Endothelial cell of umbilical vein (primary cell): ENCODE measurements at regions not wholly inside any gene's neighbourhood (a gene's known extent, or its start where the extent isn't known, plus 50 kb on each side); places are given as distances from the start of the nearest gene placed in this dataset.

Experiments
- BruUV-seq: library from RNA; stranded (reverse); fragments of 400-500 nt; replicated peaks from 2 replicates; lab custom pipeline; 2021; lab: Mats Ljungman, UMichigan
- CTCF ChIA-PET: fragments of 300-600, 350-600 bp; sonication (Branson Sonifier 250); formaldehyde crosslinking; loops from one replicate; lab custom pipeline; 2021; ENCODE audit warnings: antibody characterized with exemption, inconsistent platforms; lab: Charles Lee
- POLR2A ChIA-PET: fragments of 300-600, 350-600 bp; sonication (Branson Sonifier 250); formaldehyde crosslinking; loops from one replicate; lab custom pipeline; 2021; ENCODE audit warnings: antibody characterized with exemption, inconsistent platforms; lab: Charles Lee
- DNase-seq: peaks from one replicate; pipeline ENCODE4 v3.0.0-alpha.2; 2011; ENCODE audit warnings: low read depth, low spot score
- FAIRE-seq: peaks from 2 replicates; lab custom pipeline; 2011; peaks lifted over from hg19 to GRCh38; lab: Jason Lieb, UNC
- H2AFZ ChIP-seq: 2 replicates; pipeline ENCODE4 v1.6.0; 2012; ENCODE audit warnings: low read depth, low read length, control low read depth, inconsistent platforms
- H3K27ac ChIP-seq: 2 replicates; pipeline ENCODE4 v1.5.1; 2011; ENCODE audit warnings: low read depth, mild to moderate bottlenecking, control low read depth, low read length, moderate library complexity; ENCODE audit not compliant: insufficient read depth
- H3K27me3 ChIP-seq, 2 experiments: 2 replicates each; pipeline versions ENCODE4 v1.6.0 to v1.6.1; 2011; ENCODE audit warnings: low read length in 2 of 2, mixed read lengths in 1 of 2; ENCODE audit not compliant: control insufficient read depth in 2 of 2, insufficient read depth in 2 of 2
- H3K36me3 ChIP-seq, 2 experiments: 2 replicates in 1 of 2; 3 replicates in 1 of 2; pipeline ENCODE4 v1.5.1; 2011; ENCODE audit warnings: low read length in 2 of 2, mild to moderate bottlenecking in 1 of 2, moderate library complexity in 1 of 2; ENCODE audit not compliant: control insufficient read depth in 2 of 2, insufficient read depth in 2 of 2; ENCODE audit errors: extremely low read depth in 1 of 2
- H3K4me1 ChIP-seq: 3 replicates; pipeline ENCODE4 v1.5.1; 2011; ENCODE audit warnings: mild to moderate bottlenecking, low read length; ENCODE audit not compliant: control insufficient read depth, insufficient read depth; ENCODE audit errors: extremely low read depth
- H3K4me2 ChIP-seq: 2 replicates; pipeline ENCODE4 v1.6.1; 2011; ENCODE audit warnings: low read length, control low read depth, mixed read lengths; ENCODE audit not compliant: insufficient read depth
- H3K4me3 ChIP-seq, 3 experiments: fragments of 200-600 bp in 1 of 3; sonication (generic), shearing (Covaris generic) in 1 of 3; replicated peaks in 1 of 3; 2 replicates each; pipeline ENCODE4 v1.5.1; 2011 to 2016; ENCODE audit warnings: control low read depth in 3 of 3, low read length in 3 of 3, mild to moderate bottlenecking in 2 of 3, inconsistent platforms in 1 of 3, low read depth in 1 of 3, moderate library complexity in 1 of 3; ENCODE audit not compliant: insufficient read depth in 1 of 3
- H3K79me2 ChIP-seq: 2 replicates; pipeline ENCODE4 v1.6.0; 2012; ENCODE audit warnings: low read length, inconsistent platforms; ENCODE audit not compliant: control insufficient read depth, insufficient read depth
- H3K9ac ChIP-seq: replicated peaks from 2 replicates; pipeline ENCODE3; 2011; ENCODE audit warnings: low read length, control low read depth; ENCODE audit not compliant: insufficient read depth; ENCODE audit errors: extremely low read depth
- H3K9me1 ChIP-seq: replicated peaks from 3 replicates; pipeline ENCODE4 v1.6.0; 2011; ENCODE audit warnings: mild to moderate bottlenecking, low read length; ENCODE audit not compliant: control insufficient read depth, insufficient read depth; ENCODE audit errors: extremely low read depth
- H3K9me3 ChIP-seq: replicated peaks from 2 replicates; pipeline ENCODE4 v1.5.1; 2012; ENCODE audit warnings: low read length, inconsistent platforms; ENCODE audit not compliant: control insufficient read depth, insufficient read depth
- H4K20me1 ChIP-seq: replicated peaks from 2 replicates; pipeline ENCODE3; 2011; ENCODE audit warnings: mild to moderate bottlenecking, low read length; ENCODE audit not compliant: control insufficient read depth, insufficient read depth; ENCODE audit errors: extremely low read depth
- CTCF ChIP-seq, 2 donors: IDR thresholded peaks; 1 replicate in 1 of 2; 2 replicates in 1 of 2; pipeline ENCODE4 v1.5.1; 2011; ENCODE audit warnings: low read length in 2 of 2, mild to moderate bottlenecking in 2 of 2, moderate library complexity in 2 of 2, control low read depth in 1 of 2, inconsistent platforms in 1 of 2, low read depth in 1 of 2; ENCODE audit not compliant: insufficient read depth in 1 of 2; ENCODE audit errors: extremely low read depth in 1 of 2
- EZH2 ChIP-seq: IDR thresholded peaks from 2 replicates; pipeline ENCODE4 v1.6.1; 2012; ENCODE audit warnings: borderline replicate concordance, low read depth, mild to moderate bottlenecking, moderate library complexity, low read length, inconsistent platforms; ENCODE audit not compliant: severe bottlenecking
- FOS ChIP-seq: IDR thresholded peaks from 2 replicates; pipeline ENCODE4 v1.6.1; 2011; ENCODE audit warnings: mild to moderate bottlenecking, low read length, moderate library complexity, borderline replicate concordance; ENCODE audit not compliant: insufficient read depth
- GATA2 ChIP-seq: IDR thresholded peaks from 2 replicates; pipeline ENCODE4 v1.7.0; 2011; ENCODE audit warnings: low read depth, mild to moderate bottlenecking, moderate library complexity, mixed read lengths, low read length; ENCODE audit not compliant: insufficient read length, insufficient read depth
- JUN ChIP-seq: IDR thresholded peaks from 2 replicates; pipeline ENCODE4 v1.6.1; 2011; ENCODE audit warnings: borderline replicate concordance, low read depth; ENCODE audit not compliant: insufficient read length, insufficient read depth
- MAX ChIP-seq: IDR thresholded peaks from 2 replicates; pipeline ENCODE4 v1.6.1; 2011; ENCODE audit not compliant: insufficient read depth, insufficient read length
- MYC ChIP-seq: IDR thresholded peaks from one replicate; pipeline ENCODE4 v1.6.1; 2011; ENCODE audit warnings: mild to moderate bottlenecking, low read depth, low read length
- POLR2A ChIP-seq: IDR thresholded peaks from 2 replicates; pipeline ENCODE4 v1.6.1; 2012; ENCODE audit warnings: low read depth, mild to moderate bottlenecking, control low read depth, low read length
- POLR2AphosphoS5 ChIP-seq: IDR thresholded peaks from 2 replicates; pipeline ENCODE4 v1.6.1; 2012; ENCODE audit warnings: low read depth, mild to moderate bottlenecking, control low read depth, low read length, moderate library complexity; ENCODE audit not compliant: insufficient read depth
- dilution Hi-C: fragments of 300-500 bp; cut with MboI; formaldehyde crosslinking; loops from one replicate; pipeline ENCODE4 v1.15.0; 2019; ENCODE audit warnings: low sequenced_read_pairs; ENCODE audit not compliant: extremely low pct_ligation_motif_present
- intact Hi-C: fragments of 100-400 bp; cut with micrococcal nuclease; formaldehyde crosslinking; loops from one replicate; pipeline ENCODE4 v1.10.0; 2022

GRCh38 chr7:31407178-31407676 lies 66.7 kb upstream of the NEUROD6 start:
- intact Hi-C loops (no loop called here), dilution Hi-C loops (no loop called here)
- CTCF ChIA-PET, result no interaction called here
- no peak overlapping the region for H3K27ac ChIP-seq
- no peaks in the 10 kb centered on the region for H3K9me3 ChIP-seq
- H3K4me2 ChIP-seq, result no peak overlapping the region
- no peak overlapping the region for H3K9ac ChIP-seq
- H3K4me1 ChIP-seq, result no peaks in the 10 kb centered on the region
- FAIRE-seq (no peak), DNase-seq (no peak)
- BruUV-seq, result no TSS peak
- no peak overlapping the region for H3K4me3 ChIP-seq
- no peak overlapping the region for H2AFZ ChIP-seq
- POLR2A ChIA-PET, result no interaction called here
- no peaks in the 10 kb centered on the region for H3K27me3 ChIP-seq
- no peak for TF ChIP-seq POLR2A
- no peak for TF ChIP-seq EZH2
- TF ChIP-seq MAX, result no peak
- TF ChIP-seq POLR2AphosphoS5, result no peak
- TF ChIP-seq FOS, result no peak
- no peak for TF ChIP-seq GATA2
- no peak for TF ChIP-seq MYC
- TF ChIP-seq CTCF (IDR thresholded peaks at IDR 0.05; ENCODE audit: extremely low read depth in 1 of 2, insufficient read depth in 1 of 2, low read depth in 1 of 2, low read length in 2 of 2), result no peak
- no peak for TF ChIP-seq JUN
- H3K79me2 ChIP-seq, result no peaks in the 10 kb centered on the region
- no peaks in the 10 kb centered on the region for H3K36me3 ChIP-seq
- no peaks in the 10 kb centered on the region for H3K9me1 ChIP-seq
- H4K20me1 ChIP-seq, result no peaks in the 10 kb centered on the region
